Left cardiac atrium (tissue), 4 donors: ENCODE measurements at regions not wholly inside any gene's neighbourhood (a gene's known extent, or its start where the extent isn't known, plus 50 kb on each side); places are given as distances from the start of the nearest gene placed in this dataset.
A peak's percentile ranks its signal among the peaks of the same experiment; 100 is the strongest.

ENCODE experiments used
- ATAC-seq, 2 donors: fragments of 200-7000 bp; cut with Tn5 transposase; one replicate each; pipeline ENCODE4 v1.9.1; 2020; ENCODE audit warnings: mild to moderate bottlenecking in 2 of 2, moderate library complexity in 2 of 2
- DNase-seq: peaks from one replicate; pipeline ENCODE4 v3.0.0-alpha.2; 2020
- intact Hi-C, 2 donors: fragments of 100-400 bp; cut with DNase I; formaldehyde crosslinking; loops; one replicate each; pipeline versions ENCODE4 v1.14.1 to v1.15.1; 2022 to 2023
- donor health status: DM: no; HTN: yes; CAD: no.
- donor health status: DM: no; HTN: yes; CAD: no; lungs with severe emphysema.
- donor health status: DM: yes; HTN: yes; CAD: no.
- donor health status: Dilated cardiomyopathy.

DNA sequence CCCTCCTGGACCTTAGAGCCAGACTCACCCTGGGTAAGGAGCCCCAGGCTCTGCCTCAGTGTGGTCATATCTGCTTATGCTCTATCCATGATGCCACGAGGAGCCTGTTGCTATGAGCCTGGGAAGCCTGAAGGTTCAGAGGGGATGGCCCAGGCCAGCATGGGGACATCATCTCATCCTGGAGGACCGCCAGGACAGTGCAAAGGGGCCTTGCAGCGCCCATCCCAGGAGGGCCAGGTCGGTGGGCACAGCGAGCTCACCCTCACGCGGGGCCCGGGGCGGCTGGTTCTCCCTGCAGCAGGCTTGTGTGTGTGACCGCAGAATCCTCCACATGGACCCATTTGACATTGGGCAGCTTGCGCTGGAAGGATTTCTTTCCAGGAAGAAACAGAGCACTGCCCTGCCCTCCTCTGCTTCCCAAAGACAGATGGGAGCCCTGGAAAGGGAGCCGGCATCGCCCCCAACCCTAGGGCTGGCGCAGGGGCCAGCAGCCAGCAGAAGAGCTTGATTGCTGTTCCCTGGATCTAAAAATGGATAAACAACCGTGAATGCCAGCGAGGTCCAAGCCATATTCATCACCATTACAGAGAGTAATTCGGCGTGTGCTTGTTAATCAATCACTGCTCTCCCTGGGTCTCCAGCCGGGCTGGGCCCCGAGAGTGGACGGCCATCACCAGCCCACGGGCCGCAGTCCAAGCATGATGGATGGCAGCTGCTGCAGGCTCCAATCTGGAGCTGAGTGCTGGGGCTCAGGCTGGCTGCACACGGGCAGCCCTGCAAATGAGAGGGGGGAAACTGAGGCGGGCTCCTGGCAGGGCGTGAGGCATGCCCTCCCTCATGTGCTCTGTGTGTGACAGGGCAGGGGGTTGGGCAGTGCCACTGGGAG lies 739.7 kb downstream of the BRD1 start:
- intact Hi-C loops: no loop called here
- ATAC-seq (no peak), DNase-seq (no peak)

DNA sequence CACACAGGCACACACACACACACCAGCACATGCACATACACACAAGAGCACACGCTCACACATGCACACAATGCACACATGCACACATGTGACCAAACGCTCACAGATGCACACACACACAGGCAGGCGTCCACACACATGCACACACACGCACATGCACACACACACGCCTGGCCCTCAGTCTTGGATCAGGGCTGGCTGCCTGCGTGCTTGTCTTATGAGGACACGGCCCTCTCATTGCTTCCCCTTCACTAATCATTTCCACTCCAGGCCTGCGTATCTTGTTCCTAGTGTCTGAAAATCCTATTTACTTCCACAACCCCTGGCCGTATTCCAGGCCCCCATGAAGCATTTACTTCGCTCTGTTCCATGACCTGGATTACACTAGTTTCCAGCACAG lies 740.5 kb downstream of the BRD1 start:
- DNase-seq (peak; percentile 61), ATAC-seq (no peak)
- intact Hi-C loops: no loop called here

GRCh38 chr22:49086606-49087157 lies 741.0 kb downstream of the BRD1 start:
- DNase-seq: no peak
- intact Hi-C loops: no loop called here
- ATAC-seq: no peak

DNA sequence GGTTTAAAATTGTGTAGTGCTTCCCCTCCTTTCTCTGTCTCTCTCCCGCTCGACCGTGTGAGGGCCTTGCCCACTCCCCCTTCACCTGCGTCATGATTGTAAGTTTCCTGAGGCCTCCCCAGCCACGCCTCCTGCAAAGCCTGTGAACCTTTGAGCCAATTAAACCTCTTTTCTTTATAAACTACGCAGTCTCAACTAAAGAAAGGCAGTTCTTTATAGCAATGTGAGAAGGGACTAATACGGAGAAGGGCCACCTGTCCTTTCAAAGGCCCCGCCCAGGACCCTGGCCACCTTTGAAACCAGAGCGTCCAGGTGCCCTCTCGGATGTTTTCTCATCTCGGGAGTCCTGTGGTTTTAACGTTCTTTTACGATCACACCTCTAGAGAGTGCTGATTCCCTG lies 741.5 kb downstream of the BRD1 start:
- DNase-seq: no peak
- ATAC-seq: no peak
- intact Hi-C loops: no loop called here

DNA sequence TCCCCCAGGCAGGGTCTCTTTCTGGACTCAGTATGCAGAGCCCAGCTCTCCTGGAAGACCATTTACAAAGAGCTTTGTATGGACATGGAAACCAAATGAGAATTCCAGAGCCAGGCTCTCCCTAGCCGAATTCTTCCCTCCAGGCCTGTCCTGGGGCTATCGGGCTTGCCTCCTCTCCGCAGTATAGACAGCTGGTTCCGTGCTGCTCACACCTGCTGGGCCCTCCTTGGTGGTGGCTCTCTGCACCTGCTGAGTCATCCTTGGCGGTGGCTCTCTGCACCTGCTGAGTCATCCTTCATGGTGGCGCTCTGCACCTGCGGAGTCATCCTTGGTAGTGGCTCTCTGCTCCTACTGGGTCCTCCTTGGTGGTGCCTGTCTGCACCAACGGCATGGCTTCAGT lies 743.5 kb downstream of the BRD1 start:
- DNase-seq (no peak), ATAC-seq (no peak)
- intact Hi-C loops: no loop called here

GRCh38 chr22:49083607-49084006 lies 744.1 kb downstream of the BRD1 start:
- ATAC-seq (no peak), DNase-seq (no peak)

GRCh38 chr22:49082451-49082850 lies 745.2 kb downstream of the BRD1 start:
- DNase-seq: no peak

More at GRCh38 chr22:49083607-49084006, 744.1 kb downstream of the BRD1 start:
- intact Hi-C loops: no loop called here

DNA sequence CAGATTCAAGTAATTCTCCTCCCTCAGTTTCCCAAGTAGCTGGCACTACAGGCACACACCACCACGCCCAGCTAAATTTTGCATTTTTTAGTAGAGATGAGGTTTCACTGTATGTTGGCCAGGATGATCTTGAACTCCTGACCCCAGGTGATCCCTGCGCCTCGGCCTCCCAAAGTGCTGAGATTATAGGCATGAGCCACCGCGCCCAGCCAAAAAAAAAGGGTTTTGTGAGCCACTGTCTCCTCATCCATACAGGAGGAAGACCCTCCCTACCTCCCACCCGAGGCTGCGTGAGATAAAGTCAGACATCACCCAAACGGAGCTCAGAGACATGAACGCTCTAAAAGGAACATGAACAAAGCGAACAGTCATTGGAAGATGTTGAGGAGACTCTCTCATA lies 745.7 kb downstream of the BRD1 start:
- no peak for ATAC-seq
- intact Hi-C loops: no loop called here
- no peak for DNase-seq

More at GRCh38 chr22:49082451-49082850, 745.2 kb downstream of the BRD1 start:
- intact Hi-C loops: no loop called here
- no peak for ATAC-seq

GRCh38 chr22:49081261-49081666 lies 746.4 kb downstream of the BRD1 start:
- no peak for DNase-seq
- intact Hi-C loops: no loop called here
- no peak for ATAC-seq

DNA sequence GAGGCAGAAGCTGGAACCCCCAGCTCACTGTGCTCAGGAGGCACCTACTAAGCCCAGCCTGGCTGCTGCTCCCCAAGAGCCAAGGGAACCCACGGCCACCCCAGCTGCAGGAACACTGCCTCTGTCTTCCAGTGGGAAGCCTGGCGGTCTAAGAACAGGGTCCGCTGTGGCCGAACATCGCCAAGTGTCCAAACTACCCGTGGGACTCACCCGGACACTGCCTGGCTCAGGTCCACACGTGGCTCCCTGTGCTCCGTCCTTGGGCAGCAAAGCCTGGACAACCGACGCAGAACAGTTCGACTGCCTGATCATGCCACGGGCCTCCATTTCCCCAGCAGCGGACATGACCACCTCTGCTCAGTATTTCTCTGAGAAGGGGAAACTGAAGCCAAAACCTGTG lies 747.0 kb downstream of the BRD1 start:
- intact Hi-C loops: no loop called here
- DNase-seq (no peak), ATAC-seq (no peak)

DNA sequence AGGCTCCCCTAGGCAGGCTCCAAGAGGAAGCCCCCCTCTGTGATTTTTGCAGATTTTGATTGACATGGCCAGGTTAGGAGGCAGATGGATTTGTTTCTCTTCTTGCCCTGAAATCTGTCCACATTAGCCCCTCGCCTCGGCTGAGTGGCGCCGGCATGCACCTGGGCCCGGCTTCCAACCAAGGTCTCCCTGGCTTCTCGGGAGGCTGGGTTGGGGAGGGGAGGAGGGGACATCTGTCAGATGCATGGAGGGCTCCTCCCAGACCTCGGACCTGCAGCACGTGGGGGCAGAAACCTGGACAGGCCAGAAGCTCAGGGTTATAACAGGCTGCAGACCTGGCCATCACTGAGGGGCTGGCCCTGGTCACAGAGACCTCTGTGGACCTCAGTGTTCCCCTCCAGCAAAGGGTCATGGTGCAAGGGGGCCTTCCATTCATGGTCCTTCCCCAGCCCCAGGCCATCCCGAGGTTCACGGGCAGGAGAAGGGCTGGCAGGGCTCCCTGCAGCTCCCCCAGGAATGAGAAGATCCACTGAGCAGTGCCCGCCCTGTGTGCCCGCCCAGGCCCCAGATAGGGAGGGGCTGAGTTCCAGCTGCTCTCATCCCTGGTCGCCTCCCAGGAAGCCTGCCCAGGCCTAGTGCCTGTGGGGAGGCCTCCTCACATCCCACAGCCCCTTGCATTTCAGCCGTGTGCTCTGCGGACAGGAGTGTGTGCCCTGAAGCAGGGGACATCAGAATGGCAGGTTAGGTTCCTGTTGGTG lies 747.8 kb downstream of the BRD1 start:
- DNase-seq (no peak), ATAC-seq (no peak)
- intact Hi-C loops: no loop called here

- intact Hi-C loops: no loop called here
- ATAC-seq (no peak), DNase-seq (no peak)
These were observed 748.5 kb downstream of the BRD1 start for GRCh38 chr22:49079027-49079725.

DNA sequence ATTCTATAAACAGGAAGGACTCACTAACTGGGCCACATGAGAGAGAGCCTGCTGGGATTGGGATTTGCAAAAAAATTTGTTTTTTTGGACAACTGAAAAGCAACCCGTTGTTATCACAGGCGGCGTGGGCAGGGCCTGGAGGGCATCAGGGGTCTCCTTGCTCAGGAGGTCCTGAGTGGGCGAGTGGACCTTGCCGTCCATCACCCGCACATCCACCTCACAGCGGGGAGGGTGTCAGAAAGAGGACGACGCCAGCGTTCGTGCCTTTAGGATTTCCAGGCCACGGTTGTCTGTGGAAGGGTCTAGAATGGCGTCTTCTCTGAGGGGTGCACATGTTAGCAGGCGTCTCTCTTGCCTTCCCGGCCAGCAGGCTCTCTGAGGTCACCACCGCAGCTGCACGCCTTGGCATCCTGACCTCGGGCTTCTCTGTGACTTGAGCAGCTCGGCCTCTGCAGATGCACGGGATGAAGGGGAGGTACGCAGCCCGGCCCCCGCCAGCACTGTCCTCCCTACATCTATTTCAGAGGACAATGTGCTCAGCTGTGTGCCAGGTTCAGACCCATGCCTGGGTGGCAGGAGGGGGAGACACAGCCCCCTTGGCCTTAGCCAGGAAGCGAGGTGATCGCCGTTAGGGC lies 749.5 kb downstream of the BRD1 start:
- intact Hi-C loops: no loop called here
- DNase-seq (no peak), ATAC-seq (no peak)

GRCh38 chr22:49077586-49077985 lies 750.1 kb downstream of the BRD1 start:
- no peak for ATAC-seq
- intact Hi-C loops: no loop called here
- no peak for DNase-seq

GRCh38 chr22:49077036-49077393 lies 750.7 kb downstream of the BRD1 start:
- intact Hi-C loops: no loop called here
- no peak for ATAC-seq
- no peak for DNase-seq

- intact Hi-C loops: no loop called here
- no peak for DNase-seq
- no peak for ATAC-seq
These were observed 751.2 kb downstream of the BRD1 start for GRCh38 chr22:49076300-49077035.

GRCh38 chr22:49075150-49075549 lies 752.5 kb downstream of the BRD1 start:
- intact Hi-C loops: no loop called here
- ATAC-seq (no peak), DNase-seq (no peak)

GRCh38 chr22:49073873-49074417 lies 753.7 kb downstream of the BRD1 start:
- DNase-seq (no peak), ATAC-seq (no peak)
- intact Hi-C loops: no loop called here
